ENCODE measurements at regions not wholly inside any gene's neighbourhood (a gene's known extent, or its start where the extent isn't known, plus 50 kb on each side); places are given as distances from the start of the nearest gene placed in this dataset.

GRCh38 chr18:55654986-55655385 is 67.0 kb upstream of the TCF4 start:
- DNase-seq = no peak
- Histone ChIP-seq H3K9me3 (ENCODE audit: control insufficient read depth, low read length) (no peaks in the 10 kb centered on the region), H3K4me1 (ENCODE audit: control insufficient read depth, insufficient read depth, low read length) (peaks cover 2% of the 10 kb centered on the region), H3K27me3 (ENCODE audit: control insufficient read depth, insufficient read depth) (no peaks in the 10 kb centered on the region), H3K4me3 (ENCODE audit: low read length) (no peak overlapping the region), H3K27ac (ENCODE audit: low read length) (no peak overlapping the region)
- intact Hi-C loops (cut with DNase I) = no loop called here
- no peak for ATAC-seq

GRCh38 chr18:55651236-55651635 is 63.2 kb upstream of the TCF4 start:
- Histone ChIP-seq H3K9me3 (ENCODE audit: control insufficient read depth, low read length) (no peaks in the 10 kb centered on the region), H3K27me3 (ENCODE audit: control insufficient read depth, insufficient read depth) (no peaks in the 10 kb centered on the region), H3K4me3 (ENCODE audit: low read length) (no peak overlapping the region), H3K4me1 (ENCODE audit: control insufficient read depth, insufficient read depth, low read length) (peaks cover 2% of the 10 kb centered on the region), H3K27ac (ENCODE audit: low read length) (no peak overlapping the region)
- no peak for ATAC-seq
- 71% methylated on average over 1 of the region's 1 CpG for WGBS
- intact Hi-C loops (cut with DNase I) = no loop called here
- no peak for DNase-seq

GRCh38 chr18:55650363-55650870 is 62.4 kb upstream of the TCF4 start:
- WGBS = 69% methylated on average over 4 of the region's 4 CpGs
- Histone ChIP-seq H3K27ac (ENCODE audit: low read length) (no peak overlapping the region), H3K4me1 (ENCODE audit: control insufficient read depth, insufficient read depth, low read length) (peaks cover 2% of the 10 kb centered on the region), H3K27me3 (ENCODE audit: control insufficient read depth, insufficient read depth) (no peaks in the 10 kb centered on the region), H3K4me3 (ENCODE audit: low read length) (no peak overlapping the region), H3K9me3 (ENCODE audit: control insufficient read depth, low read length) (no peaks in the 10 kb centered on the region)
- no peak for ATAC-seq
- DNase-seq = no peak
- intact Hi-C loops (cut with DNase I) = no loop called here

- H3K4me3 ChIP-seq (ENCODE audit: low read length) = no peak overlapping the region
- 46% methylated on average over 4 of the region's 4 CpGs for WGBS
- intact Hi-C loops (cut with DNase I) = no loop called here
These were observed 59.3 kb upstream of the TCF4 start for GRCh38 chr18:55647331-55647730.

GRCh38 chr18:55642191-55642590 is 54.2 kb upstream of the TCF4 start:
- Histone ChIP-seq H3K27ac (ENCODE audit: low read length) (no peak overlapping the region), H3K27me3 (ENCODE audit: control insufficient read depth, insufficient read depth) (no peaks in the 10 kb centered on the region), H3K4me3 (ENCODE audit: low read length) (no peak overlapping the region), H3K4me1 (ENCODE audit: control insufficient read depth, insufficient read depth, low read length) (no peaks in the 10 kb centered on the region), H3K9me3 (ENCODE audit: control insufficient read depth, low read length) (no peaks in the 10 kb centered on the region)
- ATAC-seq (no peak), DNase-seq (no peak)
- WGBS = 45% methylated on average over 2 of the region's 2 CpGs
- intact Hi-C loops (cut with DNase I) = no loop called here

More at GRCh38 chr18:55647331-55647730, 59.3 kb upstream of the TCF4 start:
- DNase-seq = no peak
- H3K4me1 ChIP-seq (ENCODE audit: control insufficient read depth, insufficient read depth, low read length) = no peaks in the 10 kb centered on the region
- H3K27ac ChIP-seq (ENCODE audit: low read length) = no peak overlapping the region
- H3K9me3 ChIP-seq (ENCODE audit: control insufficient read depth, low read length) = no peaks in the 10 kb centered on the region
- ATAC-seq = no peak
- no peaks in the 10 kb centered on the region for H3K27me3 ChIP-seq (ENCODE audit: control insufficient read depth, insufficient read depth)

- DNase-seq (no peak), ATAC-seq (no peak)
- 84% methylated on average over 4 of the region's 4 CpGs for WGBS
- intact Hi-C loops (cut with DNase I) = no loop called here
- Histone ChIP-seq H3K9me3 (ENCODE audit: control insufficient read depth, low read length) (no peaks in the 10 kb centered on the region), H3K27me3 (ENCODE audit: control insufficient read depth, insufficient read depth) (no peaks in the 10 kb centered on the region), H3K27ac (ENCODE audit: low read length) (no peak overlapping the region), H3K4me1 (ENCODE audit: control insufficient read depth, insufficient read depth, low read length) (no peaks in the 10 kb centered on the region), H3K4me3 (ENCODE audit: low read length) (no peak overlapping the region)
These were observed 53.5 kb upstream of the TCF4 start for GRCh38 chr18:55641486-55641885.
